IgD-negative memory B cell (primary cell): ENCODE measurements at regions not wholly inside any gene's neighbourhood (a gene's known extent, or its start where the extent isn't known, plus 50 kb on each side); places are given as distances from the start of the nearest gene placed in this dataset.

Experiments used
- H3K27ac Mint-ChIP-seq, 3 donors: one replicate each; pipeline ENCODE4 v1.8.0; 2020 to 2022; ENCODE audit warnings: mild to moderate bottlenecking in 3 of 3, mixed read lengths in 3 of 3, moderate library complexity in 1 of 3
- H3K27me3 Mint-ChIP-seq: one replicate; pipeline ENCODE4 v1.8.0; 2021; ENCODE audit warnings: mixed read lengths
- H3K36me3 Mint-ChIP-seq: one replicate; pipeline ENCODE4 v1.8.0; 2020; ENCODE audit warnings: mild to moderate bottlenecking, mixed read lengths
- H3K4me1 Mint-ChIP-seq, 3 donors: one replicate each; pipeline ENCODE4 v1.8.0; 2020 to 2022; ENCODE audit warnings: mixed read lengths in 3 of 3, mild to moderate bottlenecking in 1 of 3
- H3K4me3 Mint-ChIP-seq, 4 donors: one replicate each; pipeline ENCODE4 v1.8.0; 2020 to 2022; ENCODE audit warnings: mild to moderate bottlenecking in 4 of 4, mixed read lengths in 4 of 4, moderate library complexity in 3 of 4
- H3K9me3 Mint-ChIP-seq, 3 donors: one replicate each; pipeline ENCODE4 v1.8.0; 2020 to 2021; ENCODE audit warnings: mixed read lengths in 3 of 3, mild to moderate bottlenecking in 1 of 3

GRCh38 chr5:143466632-143467031 is 63.1 kb upstream of the NR3C1 start:
- H3K4me3 Mint-ChIP-seq, result no peak overlapping the region
- no peaks in the 10 kb centered on the region for H3K9me3 Mint-ChIP-seq
- H3K27ac Mint-ChIP-seq, result no peak overlapping the region
- no peaks in the 10 kb centered on the region for H3K36me3 Mint-ChIP-seq
- H3K4me1 Mint-ChIP-seq, result no peaks in the 10 kb centered on the region
- no peaks in the 10 kb centered on the region for H3K27me3 Mint-ChIP-seq

- Mint-ChIP-seq H3K4me3 (no peak overlapping the region), H3K4me1 (no peaks in the 10 kb centered on the region), H3K9me3 (no peaks in the 10 kb centered on the region), H3K36me3 (no peaks in the 10 kb centered on the region), H3K27me3 (no peaks in the 10 kb centered on the region), H3K27ac (no peak overlapping the region)
Measured at GRCh38 chr5:143464723-143465490, 61.4 kb upstream of the NR3C1 start.

GRCh38 chr5:143462431-143462830 is 58.9 kb upstream of the NR3C1 start:
- no peaks in the 10 kb centered on the region for H3K36me3 Mint-ChIP-seq
- H3K27me3 Mint-ChIP-seq, result no peaks in the 10 kb centered on the region
- H3K4me1 Mint-ChIP-seq, result peaks cover 0 to 1% (median 0%) of the 10 kb centered on the region in 3 donors
- no peak overlapping the region for H3K27ac Mint-ChIP-seq
- H3K9me3 Mint-ChIP-seq, result no peaks in the 10 kb centered on the region
- no peak overlapping the region for H3K4me3 Mint-ChIP-seq

DNA sequence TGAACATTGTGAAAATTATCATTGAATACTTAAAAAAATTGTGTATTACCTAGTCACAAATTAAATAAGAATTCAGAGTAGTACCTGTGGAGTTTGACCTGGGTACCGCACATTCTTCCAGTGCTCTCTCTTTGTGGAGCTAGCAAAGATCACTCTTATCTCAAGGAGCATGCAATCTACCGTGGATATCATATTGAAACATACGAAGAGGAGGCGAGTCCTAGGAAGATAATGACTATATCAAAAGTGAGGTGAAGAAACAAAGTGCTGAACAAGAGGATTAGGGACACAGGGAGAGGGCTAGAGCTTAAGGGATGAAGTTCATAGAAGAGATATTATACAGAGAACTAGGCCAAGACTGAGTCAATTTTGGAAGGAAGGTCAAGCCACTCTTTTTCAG is 55.9 kb upstream of the NR3C1 start:
- no peak overlapping the region for H3K4me3 Mint-ChIP-seq
- peaks cover 0 to 1% (median under 1%) of the 10 kb centered on the region in 3 donors for H3K4me1 Mint-ChIP-seq
- H3K9me3 Mint-ChIP-seq, result no peaks in the 10 kb centered on the region
- H3K36me3 Mint-ChIP-seq, result no peaks in the 10 kb centered on the region
- no peak overlapping the region for H3K27ac Mint-ChIP-seq
- H3K27me3 Mint-ChIP-seq, result no peaks in the 10 kb centered on the region

DNA sequence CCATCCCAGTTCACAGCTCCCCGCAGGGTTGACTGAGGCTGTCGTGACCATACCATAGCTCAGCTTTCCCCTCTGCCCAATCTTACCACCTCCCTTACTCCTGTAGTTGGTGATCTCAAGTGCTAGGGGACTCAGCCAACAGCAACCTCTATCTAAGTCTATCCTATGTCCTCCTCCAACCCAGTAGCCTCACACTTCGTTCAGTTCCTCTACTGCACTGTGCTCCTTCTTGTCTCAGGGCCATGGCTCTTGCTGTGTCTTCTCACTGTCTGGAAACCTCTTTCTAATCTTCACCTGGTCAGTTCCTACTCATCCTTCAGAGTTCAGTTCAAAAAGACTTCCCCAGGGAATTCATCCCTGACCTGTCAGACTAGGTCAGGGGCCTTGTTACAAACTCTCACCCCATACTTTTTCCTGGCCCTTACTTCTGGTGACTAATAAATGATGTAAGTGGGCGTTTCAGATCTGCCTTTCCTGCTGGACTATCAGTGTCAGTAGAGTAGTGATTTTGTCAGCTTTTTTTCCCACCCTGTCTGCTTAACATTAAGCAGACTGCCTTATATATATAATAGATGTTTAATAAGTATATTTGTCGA is 53.6 kb upstream of the NR3C1 start:
- no peaks in the 10 kb centered on the region for H3K9me3 Mint-ChIP-seq
- H3K4me3 Mint-ChIP-seq, result no peak overlapping the region
- H3K27me3 Mint-ChIP-seq, result no peaks in the 10 kb centered on the region
- peaks cover 3% of the 10 kb centered on the region for H3K36me3 Mint-ChIP-seq
- no peak overlapping the region for H3K27ac Mint-ChIP-seq
- peaks cover 0 to 7% (median 3%) of the 10 kb centered on the region in 3 donors for H3K4me1 Mint-ChIP-seq

DNA sequence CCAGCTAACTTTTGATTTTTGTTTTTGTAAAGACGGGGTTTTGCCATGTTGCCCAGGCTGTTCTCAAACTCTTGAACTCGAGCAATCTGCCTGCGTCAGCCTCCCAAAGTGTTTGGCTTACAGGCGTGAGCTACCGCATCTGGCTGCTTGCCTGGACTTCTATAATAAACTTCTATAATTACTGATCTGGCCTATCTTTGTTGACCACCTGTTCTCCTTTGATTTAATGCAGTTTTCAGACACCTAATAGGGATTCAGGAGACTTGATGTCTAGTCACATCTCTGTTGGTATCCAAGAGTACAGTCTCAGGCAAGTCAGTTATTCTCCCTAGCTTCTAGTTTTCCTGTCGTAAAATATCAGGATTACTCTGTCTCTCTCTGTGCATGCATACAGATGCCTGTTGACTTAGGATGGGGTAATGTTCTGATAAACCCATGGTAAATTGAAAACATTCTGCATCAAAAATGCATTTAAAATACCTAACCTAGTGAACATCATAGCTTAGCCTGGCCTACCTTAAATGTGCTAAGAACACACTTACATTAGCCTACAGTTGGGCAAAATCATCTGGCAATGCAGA is 51.5 kb upstream of the NR3C1 start:
- Mint-ChIP-seq H3K4me3 (no peak overlapping the region), H3K9me3 (no peaks in the 10 kb centered on the region), H3K36me3 (peaks cover 5% of the 10 kb centered on the region), H3K27me3 (no peaks in the 10 kb centered on the region), H3K4me1 (peaks cover 0 to 7% (median 3%) of the 10 kb centered on the region in 3 donors), H3K27ac (no peak overlapping the region)

DNA sequence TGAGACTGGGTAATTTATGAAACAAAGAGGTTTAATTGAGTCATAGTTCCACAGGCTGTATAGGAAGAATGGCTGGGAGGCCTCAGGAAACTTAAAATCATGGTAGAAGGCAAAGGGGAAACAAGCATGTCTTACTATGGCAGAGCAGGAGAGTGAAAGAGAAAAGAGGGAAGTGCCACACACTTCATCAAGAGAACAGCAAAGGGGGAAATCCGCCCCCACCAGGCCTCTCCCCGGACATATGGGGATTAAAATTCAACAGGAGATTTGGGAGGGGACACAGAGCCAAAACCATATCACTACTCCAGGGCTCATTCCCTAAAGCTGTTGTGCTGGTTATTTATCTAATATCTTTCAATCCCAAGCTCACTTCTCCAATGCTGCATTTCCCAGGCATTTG is 50.2 kb upstream of the NR3C1 start:
- no peak overlapping the region for H3K4me3 Mint-ChIP-seq
- H3K4me1 Mint-ChIP-seq, result peaks cover 0 to 7% (median 2%) of the 10 kb centered on the region in 3 donors
- H3K27ac Mint-ChIP-seq, result peak overlapping the region in 1 of 3 donors; percentile 33
- H3K9me3 Mint-ChIP-seq, result no peaks in the 10 kb centered on the region
- no peaks in the 10 kb centered on the region for H3K27me3 Mint-ChIP-seq
- H3K36me3 Mint-ChIP-seq, result peaks cover 5% of the 10 kb centered on the region
